ENCODE measurements at regions not wholly inside any gene's neighbourhood (a gene's known extent, or its start where the extent isn't known, plus 50 kb on each side); places are given as distances from the start of the nearest gene placed in this dataset.

DNA sequence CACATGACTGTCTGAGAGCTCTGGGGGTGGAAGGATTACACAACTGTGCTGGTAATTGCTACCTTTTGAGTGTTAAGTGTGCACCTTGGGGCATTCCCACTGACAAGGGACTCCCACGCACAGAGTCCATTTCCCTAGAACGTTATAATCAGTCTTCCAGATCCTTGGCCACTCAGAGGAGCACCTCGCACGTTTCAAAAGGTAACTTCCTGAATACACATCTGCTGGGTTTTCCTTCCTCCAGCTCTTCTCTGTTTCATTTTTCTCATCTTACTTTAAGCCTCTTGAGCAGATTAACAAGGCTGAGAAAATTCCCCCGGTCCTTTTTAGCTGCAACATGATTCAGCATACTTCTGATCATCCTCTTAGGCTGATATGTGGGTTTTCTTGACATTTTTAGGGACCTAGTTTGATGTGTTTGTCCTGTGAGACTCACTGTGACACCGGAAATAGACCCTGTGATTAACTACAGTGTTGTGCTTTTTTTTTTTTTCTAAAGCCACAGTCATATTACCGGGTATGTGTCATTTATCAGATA is 98.4 kb upstream of the DUSP22 start:
- ATAC-seq (no peak), DNase-seq (ENCODE audit: low read depth, low spot score) (no peak)
- H3K79me2 ChIP-seq (ENCODE audit: insufficient read depth, low read length) = no peaks in the 10 kb centered on the region
- H3K27ac ChIP-seq (ENCODE audit: low read depth, low read length) = no peak overlapping the region
- ChIA-PET CTCF (no interaction called here), RAD21 (ENCODE audit: low non-redundant PET in 1 of 2, low total read pairs in 2 of 2, uncharacterized antibody in 2 of 2, unreplicated experiment in 2 of 2) (no interaction called here), POLR2A (no interaction called here)
- H4K20me1 ChIP-seq (ENCODE audit: insufficient read depth) = no peaks in the 10 kb centered on the region
- H3K9ac ChIP-seq (ENCODE audit: low read length) = no peak overlapping the region
- no peaks in the 10 kb centered on the region for H3K27me3 ChIP-seq (ENCODE audit: insufficient read depth, low read length)
- H3K4me1 ChIP-seq (ENCODE audit: control insufficient read depth in 1 of 2, insufficient read depth in 2 of 2, low read length in 2 of 2) = no peaks in the 10 kb centered on the region
- no peak overlapping the region for H3K4me3 ChIP-seq (replicated peaks in 1 of 2; ENCODE audit: low read depth in 1 of 2, low read length in 2 of 2)
- H3K4me2 ChIP-seq (ENCODE audit: low read length) = no peak overlapping the region
- H3K9me2 ChIP-seq (ENCODE audit: insufficient read depth) = no peaks in the 10 kb centered on the region
- H3K36me3 ChIP-seq (ENCODE audit: control insufficient read depth in 1 of 2, insufficient read depth in 2 of 2, low read length in 2 of 2) = no peaks in the 10 kb centered on the region
- intact Hi-C loops (cut with micrococcal nuclease) = no loop called here
- TF ChIP-seq TCF7L2 (IDR thresholded peaks at IDR 0.05; ENCODE audit: borderline replicate concordance, extremely low read depth, insufficient read depth, insufficient read length) = no peak
- no peak for TF ChIP-seq EZH2 (IDR thresholded peaks at IDR 0.05)
- no peak for TF ChIP-seq ZNF274 (IDR thresholded peaks at IDR 0.05; ENCODE audit: low read depth, low read length)
- TF ChIP-seq ELF1 (IDR thresholded peaks at IDR 0.05; ENCODE audit: borderline replicate concordance, low read depth) = no peak
- TF ChIP-seq JUND (IDR thresholded peaks at IDR 0.05) = no peak
- TF ChIP-seq EGR1 (IDR thresholded peaks at IDR 0.05; ENCODE audit: low read depth) = no peak
- no peak for TF ChIP-seq CBX3 (IDR thresholded peaks at IDR 0.05; ENCODE audit: low read depth)
- TF ChIP-seq, protein P1, sequence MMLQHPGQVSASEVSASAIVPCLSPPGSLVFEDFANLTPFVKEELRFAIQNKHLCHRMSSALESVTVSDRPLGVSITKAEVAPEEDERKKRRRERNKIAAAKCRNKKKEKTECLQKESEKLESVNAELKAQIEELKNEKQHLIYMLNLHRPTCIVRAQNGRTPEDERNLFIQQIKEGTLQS (IDR thresholded peaks at IDR 0.05) = no peak
- TF ChIP-seq RAD21 (IDR thresholded peaks at IDR 0.05; ENCODE audit: low read depth) = no peak
- no peak for TF ChIP-seq POLR2A (IDR thresholded peaks at IDR 0.05; ENCODE audit: borderline replicate concordance, extremely low read depth, insufficient read depth, insufficient read length)
- no peak for TF ChIP-seq SIN3A (IDR thresholded peaks at IDR 0.05; ENCODE audit: low read depth)
- TF ChIP-seq, protein P2, sequence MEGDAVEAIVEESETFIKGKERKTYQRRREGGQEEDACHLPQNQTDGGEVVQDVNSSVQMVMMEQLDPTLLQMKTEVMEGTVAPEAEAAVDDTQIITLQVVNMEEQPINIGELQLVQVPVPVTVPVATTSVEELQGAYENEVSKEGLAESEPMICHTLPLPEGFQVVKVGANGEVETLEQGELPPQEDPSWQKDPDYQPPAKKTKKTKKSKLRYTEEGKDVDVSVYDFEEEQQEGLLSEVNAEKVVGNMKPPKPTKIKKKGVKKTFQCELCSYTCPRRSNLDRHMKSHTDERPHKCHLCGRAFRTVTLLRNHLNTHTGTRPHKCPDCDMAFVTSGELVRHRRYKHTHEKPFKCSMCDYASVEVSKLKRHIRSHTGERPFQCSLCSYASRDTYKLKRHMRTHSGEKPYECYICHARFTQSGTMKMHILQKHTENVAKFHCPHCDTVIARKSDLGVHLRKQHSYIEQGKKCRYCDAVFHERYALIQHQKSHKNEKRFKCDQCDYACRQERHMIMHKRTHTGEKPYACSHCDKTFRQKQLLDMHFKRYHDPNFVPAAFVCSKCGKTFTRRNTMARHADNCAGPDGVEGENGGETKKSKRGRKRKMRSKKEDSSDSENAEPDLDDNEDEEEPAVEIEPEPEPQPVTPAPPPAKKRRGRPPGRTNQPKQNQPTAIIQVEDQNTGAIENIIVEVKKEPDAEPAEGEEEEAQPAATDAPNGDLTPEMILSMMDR (IDR thresholded peaks at IDR 0.05 in 2 of 3, conservative IDR thresholded peaks at IDR 0.05 in 1 of 3; ENCODE audit: borderline replicate concordance in 1 of 3, insufficient read depth in 1 of 3, low read depth in 2 of 3, low read length in 2 of 3) = no peak
- no peak for TF ChIP-seq POLR2AphosphoS5 (IDR thresholded peaks at IDR 0.05; ENCODE audit: low read depth, low read length)
- no peak for TF ChIP-seq YY1 (IDR thresholded peaks at IDR 0.05; ENCODE audit: extremely low read depth, insufficient replicate concordance, low read depth, low read length)
- TF ChIP-seq FOSL1 (IDR thresholded peaks at IDR 0.05; ENCODE audit: low read depth) = no peak
- H2AFZ ChIP-seq (ENCODE audit: low read depth, low read length, poor library complexity, severe bottlenecking) = no peak overlapping the region
- no peaks in the 10 kb centered on the region for H3K9me3 ChIP-seq (ENCODE audit: control insufficient read depth in 1 of 2, insufficient read depth in 1 of 2, low read depth in 1 of 2, low read length in 2 of 2)
- no TSS peak for BruUV-seq (replicated peaks)

Data from HCT116 (cell line).